GM23338 (cell line): ENCODE measurements at regions not wholly inside any gene's neighbourhood (a gene's known extent, or its start where the extent isn't known, plus 50 kb on each side); places are given as distances from the start of the nearest gene placed in this dataset.

Experiments
- ATAC-seq: fragments of 200-7000 bp; cut with Tn5 transposase; 3 replicates; pipeline ENCODE4 v1.9.1; 2020
- DNase-seq: peaks from one replicate; pipeline ENCODE4 v3.0.0-alpha.2; 2015; ENCODE audit warnings: low spot score
- H2AFZ ChIP-seq: fragments of 200-600 bp; sonication (generic); 2 replicates; pipeline ENCODE4 v1.8.0; 2016; ENCODE audit warnings: antibody characterized with exemption, mild to moderate bottlenecking, moderate library complexity
- H3F3A ChIP-seq: fragments of 200-600 bp; sonication (generic); replicated peaks from 2 replicates; pipeline ENCODE4 v1.8.0; 2017; ENCODE audit warnings: antibody characterized with exemption, mixed run types, low read depth
- H3K27ac ChIP-seq: fragments of 200-600 bp; sonication (generic); 2 replicates; pipeline ENCODE4 v1.6.1; 2016; ENCODE audit warnings: low read depth
- H3K27me3 ChIP-seq: fragments of 200-600 bp; sonication (generic); 2 replicates; pipeline ENCODE4 v1.8.0; 2016; ENCODE audit warnings: mild to moderate bottlenecking, mixed run types, moderate library complexity; ENCODE audit not compliant: insufficient read depth
- H3K36me3 ChIP-seq: fragments of 200-600 bp; sonication (generic); 2 replicates; pipeline ENCODE4 v1.8.0; 2016; ENCODE audit warnings: mild to moderate bottlenecking; ENCODE audit not compliant: insufficient read depth
- H3K4me1 ChIP-seq: fragments of 200-600 bp; sonication (generic); 2 replicates; pipeline ENCODE4 v1.8.0; 2016; ENCODE audit warnings: mild to moderate bottlenecking, moderate library complexity; ENCODE audit not compliant: insufficient read depth
- H3K4me2 ChIP-seq: fragments of 200-600 bp; sonication (generic); 2 replicates; pipeline ENCODE4 v1.7.1; 2017; ENCODE audit warnings: mixed run types
- H3K4me3 ChIP-seq: fragments of 200-600 bp; sonication (generic); 2 replicates; pipeline ENCODE4 v1.6.1; 2016; ENCODE audit warnings: mixed run types
- H3K79me2 ChIP-seq: fragments of 200-600 bp; sonication (generic); replicated peaks from 2 replicates; pipeline ENCODE4 v1.8.0; 2017; ENCODE audit warnings: mild to moderate bottlenecking; ENCODE audit not compliant: insufficient read depth
- H3K9me2 ChIP-seq: fragments of 200-600 bp; sonication (generic); 2 replicates; pipeline ENCODE4 v1.8.0; 2017; ENCODE audit not compliant: insufficient read depth
- H4K20me1 ChIP-seq: fragments of 200-600 bp; sonication (generic); replicated peaks from 2 replicates; pipeline ENCODE4 v1.8.0; 2017; ENCODE audit warnings: mild to moderate bottlenecking; ENCODE audit not compliant: insufficient read depth
- H3K27ac Mint-ChIP-seq: 2 replicates; pipeline ENCODE4 v1.8.0; 2020; ENCODE audit warnings: inconsistent platforms, mild to moderate bottlenecking, moderate library complexity, mixed read lengths
- H3K27me3 Mint-ChIP-seq: 3 replicates; pipeline ENCODE4 v1.8.0; 2022; ENCODE audit warnings: low read depth, mild to moderate bottlenecking, moderate library complexity, mixed read lengths, inconsistent platforms; ENCODE audit not compliant: insufficient read depth, poor library complexity
- H3K36me3 Mint-ChIP-seq: 3 replicates; pipeline ENCODE4 v1.8.0; 2021; ENCODE audit warnings: low read depth, mild to moderate bottlenecking, inconsistent platforms, moderate library complexity, mixed read lengths
- H3K4me1 Mint-ChIP-seq: 3 replicates; pipeline ENCODE4 v1.8.0; 2020; ENCODE audit warnings: mild to moderate bottlenecking, inconsistent platforms, mixed read lengths
- H3K4me3 Mint-ChIP-seq: 3 replicates; pipeline ENCODE4 v1.8.0; 2021; ENCODE audit warnings: moderate library complexity, mild to moderate bottlenecking, inconsistent platforms, mixed read lengths
- H3K9me3 Mint-ChIP-seq: 3 replicates; pipeline ENCODE4 v1.8.0; 2020; ENCODE audit warnings: moderate library complexity, mild to moderate bottlenecking, inconsistent platforms, mixed read lengths
- CREB1 ChIP-seq: fragments of 250-450 bp; sonication (Bioruptor Pico); IDR thresholded peaks from 2 replicates; pipeline ENCODE4 v1.5.0; 2020; ENCODE audit warnings: low read depth, mild to moderate bottlenecking, moderate library complexity
- CTCF ChIP-seq, 2 experiments: fragments of 200-600 bp in 1 of 2; sonication (generic) in 1 of 2; conservative IDR thresholded peaks; 2 replicates each; pipeline versions ENCODE4 v1.5.1 to v1.6.1; 2016 to 2017; ENCODE audit warnings: antibody characterized with exemption in 2 of 2, low read depth in 2 of 2, mild to moderate bottlenecking in 2 of 2, moderate library complexity in 1 of 2
- ETS1 ChIP-seq: IDR thresholded peaks from 2 replicates; pipeline ENCODE4 v1.6.1; 2016; ENCODE audit warnings: antibody characterized with exemption
- EZH2 ChIP-seq: fragments of 200-600 bp; sonication (generic); IDR thresholded peaks from one replicate; pipeline ENCODE4 v1.8.0; 2017; ENCODE audit warnings: antibody characterized with exemption, mild to moderate bottlenecking, low read depth; ENCODE audit not compliant: unreplicated experiment
- EZH2phosphoT487 ChIP-seq: fragments of 200-600 bp; sonication (generic); IDR thresholded peaks from one replicate; pipeline ENCODE4 v1.8.1; 2018; ENCODE audit warnings: antibody characterized with exemption; ENCODE audit not compliant: unreplicated experiment
- JUNB ChIP-seq: IDR thresholded peaks from one replicate; pipeline ENCODE4 v1.6.1; 2016; ENCODE audit warnings: antibody characterized with exemption; ENCODE audit not compliant: unreplicated experiment
- NANOG ChIP-seq: IDR thresholded peaks from 2 replicates; pipeline ENCODE4 v1.6.1; 2016; ENCODE audit warnings: antibody characterized with exemption, borderline replicate concordance
- POLR2AphosphoS5 ChIP-seq: IDR thresholded peaks from 2 replicates; pipeline ENCODE4 v1.6.1; 2016; ENCODE audit warnings: antibody characterized with exemption, low read depth
- REST ChIP-seq: IDR thresholded peaks from one replicate; pipeline ENCODE4 v1.6.1; 2018; ENCODE audit warnings: antibody characterized with exemption; ENCODE audit not compliant: unreplicated experiment
- STAT1 ChIP-seq: IDR thresholded peaks from one replicate; pipeline ENCODE4 v1.6.1; 2016; ENCODE audit warnings: antibody characterized with exemption; ENCODE audit not compliant: unreplicated experiment
- ZNF114 ChIP-seq: fragments of 250-450 bp; sonication (Bioruptor Pico); IDR thresholded peaks from 2 replicates; pipeline ENCODE4 v1.5.0; 2020; ENCODE audit warnings: mild to moderate bottlenecking, moderate library complexity
- ZNF331 ChIP-seq: fragments of 250-450 bp; sonication (Bioruptor Pico); IDR thresholded peaks from 2 replicates; pipeline ENCODE4 v1.5.0; 2020; ENCODE audit warnings: low read depth, mild to moderate bottlenecking, moderate library complexity
- ZNF462 ChIP-seq: fragments of 250-450 bp; sonication (Bioruptor Pico); IDR thresholded peaks from 2 replicates; pipeline ENCODE4 v1.5.0; 2020; ENCODE audit warnings: mild to moderate bottlenecking, moderate library complexity

GRCh38 chr10:54853883-54854282 is 52.9 kb upstream of the PCDH15 start:
- H3K4me2 ChIP-seq = no peak overlapping the region
- H3F3A ChIP-seq = no peaks in the 10 kb centered on the region
- no peaks in the 10 kb centered on the region for H3K27me3 ChIP-seq
- Mint-ChIP-seq H3K27ac (no peak overlapping the region), H3K27me3 (no peaks in the 10 kb centered on the region), H3K9me3 (peaks cover 2% of the 10 kb centered on the region; the same call in 2 of the 3 replicates), H3K4me1 (no peaks in the 10 kb centered on the region), H3K36me3 (no peaks in the 10 kb centered on the region), H3K4me3 (no peak overlapping the region)
- ATAC-seq (no peak), DNase-seq (no peak)
- no peaks in the 10 kb centered on the region for H3K79me2 ChIP-seq
- no peaks in the 10 kb centered on the region for H3K9me2 ChIP-seq
- TF ChIP-seq CTCF (conservative IDR thresholded peaks at IDR 0.05; ENCODE audit: low read depth in 2 of 2) (no peak), CREB1 (CRISPR knock-in tag) (no peak), JUNB (no peak), ZNF114 (CRISPR knock-in tag) (no peak), ZNF462 (CRISPR knock-in tag) (no peak), NANOG (no peak), REST (no peak), ZNF331 (no peak), EZH2phosphoT487 (no peak), STAT1 (no peak), ETS1 (no peak), EZH2 (no peak), POLR2AphosphoS5 (no peak)
- no peaks in the 10 kb centered on the region for H3K36me3 ChIP-seq
- no peak overlapping the region for H3K27ac ChIP-seq
- no peak overlapping the region for H3K4me3 ChIP-seq
- H2AFZ ChIP-seq = no peak overlapping the region
- no peaks in the 10 kb centered on the region for H4K20me1 ChIP-seq
- H3K4me1 ChIP-seq = no peaks in the 10 kb centered on the region
